ENCODE measurements at regions not wholly inside any gene's neighbourhood (a gene's known extent, or its start where the extent isn't known, plus 50 kb on each side); places are given as distances from the start of the nearest gene placed in this dataset.

DNA sequence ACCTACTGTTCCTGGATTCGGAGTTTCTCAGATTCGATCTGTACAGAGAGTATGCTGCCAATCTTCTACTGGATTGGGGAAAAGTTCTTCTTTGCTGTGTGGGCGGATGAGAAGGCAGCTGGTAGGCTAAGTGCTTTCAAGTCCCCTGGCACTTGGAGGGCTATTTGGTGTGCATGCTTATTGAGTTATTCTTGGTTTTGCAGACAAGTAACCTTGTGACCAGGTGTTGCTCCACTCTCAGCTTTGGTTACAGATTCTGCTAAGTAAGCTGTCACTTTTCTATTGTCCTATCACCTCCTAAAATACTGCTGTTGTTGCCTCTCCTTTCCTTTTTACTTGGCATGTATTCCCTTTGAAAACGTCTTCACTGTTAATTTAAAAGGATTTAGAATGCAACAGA, 1375.1 kb upstream of the LRRTM3 start:
- Histone ChIP-seq H3K27me3 (ENCODE audit: control insufficient read depth in 1 of 2, insufficient read depth in 2 of 2, low read length in 2 of 2) (no peaks in the 10 kb centered on the region), H3K4me1 (ENCODE audit: control insufficient read depth in 2 of 2, insufficient read depth in 2 of 2, low read length in 1 of 2) (no peaks in the 10 kb centered on the region), H3K9me3 (ENCODE audit: control insufficient read depth in 2 of 2, insufficient read depth in 1 of 2, low read depth in 1 of 2, low read length in 1 of 2) (no peaks in the 10 kb centered on the region), H3K36me3 (ENCODE audit: control insufficient read depth in 2 of 2, insufficient read depth in 2 of 2, low read length in 1 of 2) (no peaks in the 10 kb centered on the region), H3K27ac (ENCODE audit: low read depth in 2 of 2, low read length in 1 of 2) (no peak overlapping the region), H3K4me3 (ENCODE audit: low read depth in 1 of 2, low read length in 2 of 2) (no peak overlapping the region)
- WGBS, 2 donors = 77 to 80% methylated on average over 4 of the region's 4 CpGs

DNA sequence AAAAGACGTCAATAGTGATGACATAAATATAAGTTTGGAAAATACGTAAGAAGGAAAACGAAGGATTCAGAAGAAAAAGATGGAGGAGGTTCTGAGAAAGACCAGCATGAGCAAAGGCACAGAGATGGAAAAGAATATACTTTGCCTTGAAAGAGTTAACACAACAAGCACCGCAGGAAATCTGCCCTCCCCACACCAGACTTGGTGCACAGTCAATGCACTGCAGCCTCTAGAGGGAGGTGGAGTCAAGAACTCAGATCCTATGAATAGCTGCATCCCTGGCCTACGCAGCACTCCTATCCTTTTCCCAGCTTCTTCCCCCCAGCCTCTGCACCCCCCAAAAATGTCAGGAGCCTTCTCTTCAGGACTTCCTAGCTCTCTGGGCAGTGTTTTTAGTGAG, 1370.6 kb upstream of the LRRTM3 start:
- Histone ChIP-seq H3K36me3 (ENCODE audit: control insufficient read depth in 2 of 2, insufficient read depth in 2 of 2, low read length in 1 of 2) (no peaks in the 10 kb centered on the region), H3K9me3 (ENCODE audit: control insufficient read depth in 2 of 2, insufficient read depth in 1 of 2, low read depth in 1 of 2, low read length in 1 of 2) (no peaks in the 10 kb centered on the region), H3K27me3 (ENCODE audit: control insufficient read depth in 1 of 2, insufficient read depth in 2 of 2, low read length in 2 of 2) (no peaks in the 10 kb centered on the region), H3K27ac (ENCODE audit: low read depth in 2 of 2, low read length in 1 of 2) (no peak overlapping the region), H3K4me1 (ENCODE audit: control insufficient read depth in 2 of 2, insufficient read depth in 2 of 2, low read length in 1 of 2) (no peaks in the 10 kb centered on the region), H3K4me3 (ENCODE audit: low read depth in 1 of 2, low read length in 2 of 2) (no peak overlapping the region)
- 82 to 84% methylated on average over 5 of the region's 5 CpGs for WGBS, 2 donors

DNA sequence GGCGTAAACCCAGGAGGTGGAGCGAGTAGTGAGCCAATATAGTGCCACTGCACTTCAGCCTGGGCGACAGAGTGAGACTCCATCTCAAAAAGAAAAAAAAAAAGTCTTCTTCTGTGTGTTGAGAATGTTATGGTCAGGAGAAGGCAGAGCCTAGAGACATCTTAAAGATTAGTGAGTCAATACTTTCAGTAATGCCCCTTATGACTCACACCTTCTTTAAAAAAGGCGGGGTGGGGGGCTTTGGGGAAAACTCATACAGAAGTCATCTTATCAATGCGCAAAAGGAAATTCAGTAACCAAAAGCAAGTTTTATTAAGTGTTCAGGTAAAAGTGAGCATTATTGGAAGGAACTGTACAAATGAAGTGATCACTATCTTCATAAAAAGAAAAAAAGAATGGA, 1369.8 kb upstream of the LRRTM3 start:
- Histone ChIP-seq H3K27ac (ENCODE audit: low read depth in 2 of 2, low read length in 1 of 2) (no peak overlapping the region), H3K4me1 (ENCODE audit: control insufficient read depth in 2 of 2, insufficient read depth in 2 of 2, low read length in 1 of 2) (no peaks in the 10 kb centered on the region), H3K27me3 (ENCODE audit: control insufficient read depth in 1 of 2, insufficient read depth in 2 of 2, low read length in 2 of 2) (no peaks in the 10 kb centered on the region), H3K36me3 (ENCODE audit: control insufficient read depth in 2 of 2, insufficient read depth in 2 of 2, low read length in 1 of 2) (no peaks in the 10 kb centered on the region), H3K4me3 (ENCODE audit: low read depth in 1 of 2, low read length in 2 of 2) (no peak overlapping the region), H3K9me3 (ENCODE audit: control insufficient read depth in 2 of 2, insufficient read depth in 1 of 2, low read depth in 1 of 2, low read length in 1 of 2) (no peaks in the 10 kb centered on the region)
- 89 to 90% methylated on average over 5 of the region's 5 CpGs for WGBS, 2 donors

DNA sequence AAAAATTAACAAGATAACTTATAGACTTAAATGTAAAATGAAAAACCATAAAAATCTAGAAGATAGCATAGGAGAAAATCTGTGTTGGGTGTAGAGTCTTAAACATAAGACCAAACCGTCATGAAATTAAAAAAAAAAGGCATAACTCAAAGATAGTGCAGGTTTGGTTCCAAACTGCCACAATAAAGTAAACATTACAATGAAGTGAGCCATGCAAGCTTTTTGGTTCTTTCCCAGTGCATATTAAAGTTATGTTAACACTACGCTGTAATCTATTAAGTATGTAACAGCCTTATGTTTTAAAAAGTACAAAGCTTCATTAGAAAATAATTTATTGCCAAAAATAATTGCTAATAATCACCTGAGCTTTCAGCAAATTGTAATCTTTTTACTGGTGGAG, 1366.5 kb upstream of the LRRTM3 start:
- no peak overlapping the region for H3K4me3 ChIP-seq (ENCODE audit: low read depth in 1 of 2, low read length in 2 of 2)
- H3K36me3 ChIP-seq (ENCODE audit: control insufficient read depth in 2 of 2, insufficient read depth in 2 of 2, low read length in 1 of 2) = no peaks in the 10 kb centered on the region
- no peak overlapping the region for H3K27ac ChIP-seq (ENCODE audit: low read depth in 2 of 2, low read length in 1 of 2)
- H3K27me3 ChIP-seq (ENCODE audit: control insufficient read depth in 1 of 2, insufficient read depth in 2 of 2, low read length in 2 of 2) = no peaks in the 10 kb centered on the region
- WGBS, 2 donors = 36 to 54% methylated on average over 2 of the region's 2 CpGs
- no peaks in the 10 kb centered on the region for H3K9me3 ChIP-seq (ENCODE audit: control insufficient read depth in 2 of 2, insufficient read depth in 1 of 2, low read depth in 1 of 2, low read length in 1 of 2)
- H3K4me1 ChIP-seq (ENCODE audit: control insufficient read depth in 2 of 2, insufficient read depth in 2 of 2, low read length in 1 of 2) = no peaks in the 10 kb centered on the region

DNA sequence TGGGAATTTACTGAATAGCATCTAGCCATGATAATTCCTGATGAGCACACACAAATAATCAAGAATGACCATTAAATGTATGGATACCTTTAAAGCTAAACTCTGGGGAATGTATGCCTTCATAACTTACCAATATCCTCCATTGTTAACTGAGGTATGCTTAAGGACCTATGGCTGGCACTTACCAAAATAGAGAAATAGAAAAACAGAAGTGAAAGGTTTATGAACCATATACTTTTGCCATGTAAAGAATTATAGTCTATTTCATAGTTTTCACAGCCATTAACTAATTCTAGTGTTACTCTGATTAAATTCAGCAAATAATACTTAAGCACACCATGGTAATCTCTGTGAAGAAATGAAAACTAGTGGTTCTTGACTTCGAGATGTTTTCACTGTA, 1360.6 kb upstream of the LRRTM3 start:
- Histone ChIP-seq H3K27me3 (ENCODE audit: control insufficient read depth in 1 of 2, insufficient read depth in 2 of 2, low read length in 2 of 2) (no peaks in the 10 kb centered on the region), H3K4me1 (ENCODE audit: control insufficient read depth in 2 of 2, insufficient read depth in 2 of 2, low read length in 1 of 2) (no peaks in the 10 kb centered on the region), H3K36me3 (ENCODE audit: control insufficient read depth in 2 of 2, insufficient read depth in 2 of 2, low read length in 1 of 2) (no peaks in the 10 kb centered on the region), H3K9me3 (ENCODE audit: control insufficient read depth in 2 of 2, insufficient read depth in 1 of 2, low read depth in 1 of 2, low read length in 1 of 2) (no peaks in the 10 kb centered on the region), H3K27ac (ENCODE audit: low read depth in 2 of 2, low read length in 1 of 2) (no peak overlapping the region), H3K4me3 (ENCODE audit: low read depth in 1 of 2, low read length in 2 of 2) (no peak overlapping the region)
- 75 to 83% methylated on average over 1 of the region's 1 CpG for WGBS, 2 donors

DNA sequence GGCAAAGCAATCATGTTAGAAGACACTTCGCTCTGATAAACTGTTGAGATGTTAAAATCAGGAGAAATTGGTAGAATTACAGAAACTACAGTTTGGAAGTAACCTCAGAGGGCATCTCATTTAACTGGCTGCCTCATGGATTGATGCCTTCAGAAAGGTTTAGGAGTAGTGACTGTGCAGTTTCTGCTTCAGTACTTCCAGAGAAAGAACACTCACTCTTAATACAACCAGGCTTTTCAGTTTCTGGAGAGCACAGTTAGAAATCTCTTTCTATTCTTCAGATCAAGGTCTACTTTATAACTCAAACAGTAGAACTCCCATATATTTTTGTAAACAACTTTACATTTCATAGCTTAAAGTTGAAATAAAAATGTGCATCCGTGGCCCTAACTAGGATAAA, 1358.9 kb upstream of the LRRTM3 start:
- H3K4me1 ChIP-seq (ENCODE audit: control insufficient read depth in 2 of 2, insufficient read depth in 2 of 2, low read length in 1 of 2) = no peaks in the 10 kb centered on the region
- H3K27ac ChIP-seq (ENCODE audit: low read depth in 2 of 2, low read length in 1 of 2) = no peak overlapping the region
- no peaks in the 10 kb centered on the region for H3K27me3 ChIP-seq (ENCODE audit: control insufficient read depth in 1 of 2, insufficient read depth in 2 of 2, low read length in 2 of 2)
- H3K4me3 ChIP-seq (ENCODE audit: low read depth in 1 of 2, low read length in 2 of 2) = no peak overlapping the region
- 71 to 74% methylated on average over 2 of the region's 2 CpGs for WGBS, 2 donors
- no peaks in the 10 kb centered on the region for H3K9me3 ChIP-seq (ENCODE audit: control insufficient read depth in 2 of 2, insufficient read depth in 1 of 2, low read depth in 1 of 2, low read length in 1 of 2)
- H3K36me3 ChIP-seq (ENCODE audit: control insufficient read depth in 2 of 2, insufficient read depth in 2 of 2, low read length in 1 of 2) = no peaks in the 10 kb centered on the region

DNA sequence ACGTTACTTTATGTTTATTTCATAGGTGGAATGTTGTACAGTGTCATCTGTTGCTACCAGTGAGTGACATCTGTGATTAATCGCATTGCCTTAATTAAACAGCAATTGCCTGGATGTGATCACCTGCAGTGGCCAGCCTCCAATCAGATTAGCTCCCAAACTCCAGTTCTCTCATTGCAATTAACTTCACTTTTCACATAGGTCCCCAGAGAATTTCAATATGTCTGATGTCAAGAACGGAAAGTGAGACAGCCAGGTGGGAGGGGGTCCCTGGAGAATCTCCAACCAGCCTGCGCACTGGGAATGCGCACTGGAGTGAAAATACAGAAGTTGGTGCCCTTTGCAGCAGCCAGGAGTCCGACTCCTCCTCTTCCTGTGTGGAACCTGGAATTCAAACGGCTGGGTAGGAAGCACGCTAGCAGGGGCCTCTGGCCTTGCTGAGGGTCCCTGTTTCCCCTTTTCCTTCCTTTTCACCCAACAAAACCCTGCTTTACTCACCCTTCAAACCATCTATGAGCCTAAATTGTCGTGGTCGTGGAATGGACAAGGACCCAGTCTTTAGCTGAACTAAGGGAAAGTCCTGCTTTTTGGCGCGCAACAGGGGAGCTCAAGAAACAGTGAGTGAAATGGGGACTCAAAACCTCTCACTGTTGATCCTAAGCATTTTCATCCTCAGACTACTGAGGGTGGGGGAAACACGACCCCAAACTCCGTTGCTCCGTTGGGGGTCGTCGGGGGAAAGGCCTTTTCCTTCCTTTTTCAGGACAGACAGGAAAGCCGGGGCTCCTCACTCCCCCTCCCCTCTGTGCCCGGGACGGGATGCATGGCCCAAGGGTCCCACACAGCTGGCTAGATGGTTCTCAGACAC, 1355.5 kb upstream of the LRRTM3 start:
- no peaks in the 10 kb centered on the region for H3K9me3 ChIP-seq (ENCODE audit: control insufficient read depth in 2 of 2, insufficient read depth in 1 of 2, low read depth in 1 of 2, low read length in 1 of 2)
- H3K36me3 ChIP-seq (ENCODE audit: control insufficient read depth in 2 of 2, insufficient read depth in 2 of 2, low read length in 1 of 2) = no peaks in the 10 kb centered on the region
- 8 to 12% methylated on average over 20 of the region's 20 CpGs for WGBS, 2 donors
- no peaks in the 10 kb centered on the region for H3K27me3 ChIP-seq (ENCODE audit: control insufficient read depth in 1 of 2, insufficient read depth in 2 of 2, low read length in 2 of 2)
- H3K4me1 ChIP-seq (ENCODE audit: control insufficient read depth in 2 of 2, insufficient read depth in 2 of 2, low read length in 1 of 2) = no peaks in the 10 kb centered on the region
- peak overlapping the region in 1 of 2 donors; percentile 46 for H3K27ac ChIP-seq (ENCODE audit: low read depth in 2 of 2, low read length in 1 of 2)
- peak overlapping the region; percentile 51 to 75 for H3K4me3 ChIP-seq (ENCODE audit: low read depth in 1 of 2, low read length in 2 of 2)

DNA sequence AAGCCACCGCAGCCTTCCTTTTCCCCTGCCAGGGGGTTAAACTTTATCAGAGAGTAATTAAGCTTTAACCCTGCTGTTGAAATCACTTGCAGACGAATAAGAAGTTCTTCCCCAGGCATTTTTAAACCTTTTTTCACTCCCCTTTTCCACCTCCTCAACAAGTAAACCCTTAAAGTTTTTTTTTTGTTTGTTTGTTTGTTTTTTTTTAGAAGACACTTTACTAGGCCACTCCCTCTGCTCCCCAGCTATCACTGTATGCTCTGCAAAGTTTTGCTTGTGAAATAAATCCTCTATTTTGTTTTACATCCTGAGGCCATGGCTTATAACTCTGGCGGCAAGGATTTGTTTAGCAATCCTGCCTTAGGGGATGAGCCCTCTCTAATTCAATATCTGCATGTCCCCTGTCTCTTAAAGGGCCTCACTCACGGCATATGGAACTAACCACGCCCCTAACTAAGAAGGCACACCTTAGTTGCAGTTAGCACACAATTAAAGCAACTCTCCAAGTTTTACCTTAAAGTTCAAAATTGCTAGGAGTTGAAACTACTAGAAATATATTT, 1354.7 kb upstream of the LRRTM3 start:
- H3K9me3 ChIP-seq (ENCODE audit: control insufficient read depth in 2 of 2, insufficient read depth in 1 of 2, low read depth in 1 of 2, low read length in 1 of 2) = no peaks in the 10 kb centered on the region
- H3K4me1 ChIP-seq (ENCODE audit: control insufficient read depth in 2 of 2, insufficient read depth in 2 of 2, low read length in 1 of 2) = no peaks in the 10 kb centered on the region
- 5% methylated on average over 5 of the region's 5 CpGs for WGBS, 2 donors
- no peaks in the 10 kb centered on the region for H3K27me3 ChIP-seq (ENCODE audit: control insufficient read depth in 1 of 2, insufficient read depth in 2 of 2, low read length in 2 of 2)
- peak overlapping the region; percentile 51 to 75 for H3K4me3 ChIP-seq (ENCODE audit: low read depth in 1 of 2, low read length in 2 of 2)
- H3K36me3 ChIP-seq (ENCODE audit: control insufficient read depth in 2 of 2, insufficient read depth in 2 of 2, low read length in 1 of 2) = no peaks in the 10 kb centered on the region
- H3K27ac ChIP-seq (ENCODE audit: low read depth in 2 of 2, low read length in 1 of 2) = no peak overlapping the region

DNA sequence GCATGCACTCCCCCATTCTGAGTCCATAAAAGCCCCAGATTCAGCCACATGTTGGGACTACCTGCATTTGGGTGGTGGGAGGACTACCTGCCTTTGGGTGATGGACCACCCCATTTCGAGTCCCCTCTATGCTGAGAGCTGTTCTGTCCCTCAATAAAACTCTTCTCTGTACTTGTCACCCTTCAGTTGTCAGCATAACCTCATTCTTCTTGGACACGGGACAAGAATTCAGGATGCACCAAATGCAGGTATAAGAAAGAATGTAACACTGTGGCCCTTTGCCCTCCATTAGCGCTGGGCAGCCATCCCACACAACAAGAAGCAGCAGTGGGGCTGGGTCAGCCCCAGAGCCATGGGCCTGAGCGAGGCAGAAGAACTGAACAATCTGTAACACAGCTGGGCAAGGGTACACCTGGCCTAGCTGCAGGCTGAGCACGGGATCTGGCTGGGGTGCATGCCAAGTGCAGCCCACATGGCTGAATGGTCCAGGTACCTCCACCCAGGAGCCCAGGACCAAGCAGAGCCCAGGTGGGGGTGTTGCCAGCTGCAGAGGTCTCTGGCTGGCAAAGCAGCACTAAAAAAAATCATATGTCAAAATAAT, 1344.3 kb upstream of the LRRTM3 start:
- Histone ChIP-seq H3K9me3 (ENCODE audit: control insufficient read depth in 2 of 2, insufficient read depth in 1 of 2, low read depth in 1 of 2, low read length in 1 of 2) (peaks cover 3 to 5% of the 10 kb centered on the region in 2 donors), H3K27ac (ENCODE audit: low read depth in 2 of 2, low read length in 1 of 2) (no peak overlapping the region), H3K4me1 (ENCODE audit: control insufficient read depth in 2 of 2, insufficient read depth in 2 of 2, low read length in 1 of 2) (no peaks in the 10 kb centered on the region), H3K36me3 (ENCODE audit: control insufficient read depth in 2 of 2, insufficient read depth in 2 of 2, low read length in 1 of 2) (no peaks in the 10 kb centered on the region), H3K4me3 (ENCODE audit: low read depth in 1 of 2, low read length in 2 of 2) (no peak overlapping the region), H3K27me3 (ENCODE audit: control insufficient read depth in 1 of 2, insufficient read depth in 2 of 2, low read length in 2 of 2) (no peaks in the 10 kb centered on the region)
- 83 to 84% methylated on average over 5 of the region's 5 CpGs for WGBS, 2 donors

Measured in esophagus (tissue), 2 donors.